Vagina (tissue), 2 donors: ENCODE measurements at regions not wholly inside any gene's neighbourhood (a gene's known extent, or its start where the extent isn't known, plus 50 kb on each side); places are given as distances from the start of the nearest gene placed in this dataset.

Experiments used
- DNase-seq, 2 donors: peaks; one replicate each; pipeline ENCODE4 v3.0.0-alpha.2; 2017; ENCODE audit errors: extremely low spot score in 2 of 2
- H3K27ac ChIP-seq: fragments of 200-600 bp; sonication (generic); one replicate; pipeline ENCODE4 v1.5.1; 2019
- H3K27me3 ChIP-seq: fragments of 200-600 bp; sonication (generic); one replicate; pipeline ENCODE4 v1.5.1; 2019
- H3K36me3 ChIP-seq, 2 donors: fragments of 200-600 bp; sonication (generic); one replicate each; pipeline ENCODE4 v1.5.1; 2017 to 2019
- H3K4me1 ChIP-seq: fragments of 200-600 bp; sonication (generic); one replicate; pipeline ENCODE4 v1.5.1; 2019
- H3K4me3 ChIP-seq, 2 donors: fragments of 200-600 bp; sonication (generic); 1 replicate in 1 of 2; 2 replicates in 1 of 2; pipeline ENCODE4 v1.5.1; 2016 to 2019
- H3K9me3 ChIP-seq: fragments of 200-600 bp; sonication (generic); one replicate; pipeline ENCODE4 v1.5.1; 2019
- CTCF ChIP-seq, 3 experiments: fragments of 450-650 bp in 2 of 3; fragments of 200-600 bp in 1 of 3; sonication (generic) in 1 of 3; IDR thresholded peaks; one replicate each; pipeline ENCODE4 v1.5.1; 2017 to 2019; ENCODE audit warnings: antibody characterized with exemption in 3 of 3, mild to moderate bottlenecking in 2 of 3, moderate library complexity in 2 of 3
- POLR2A ChIP-seq, 2 donors: fragments of 450-650 bp; IDR thresholded peaks; one replicate each; pipeline ENCODE4 v1.6.1; 2017; ENCODE audit warnings: antibody characterized with exemption in 2 of 2, mild to moderate bottlenecking in 2 of 2, moderate library complexity in 2 of 2
- POLR2AphosphoS5 ChIP-seq, 2 donors: sonication (generic); formaldehyde crosslinking; IDR thresholded peaks; one replicate each; pipeline ENCODE4 v1.9.0; 2017; ENCODE audit warnings: antibody characterized with exemption in 2 of 2, mild to moderate bottlenecking in 2 of 2, low read depth in 1 of 2; ENCODE audit not compliant: insufficient read depth in 1 of 2
- intact Hi-C: fragments of 100-400 bp; cut with DNase I; formaldehyde crosslinking; loops from one replicate; pipeline ENCODE4 v1.15.1; 2023

GRCh38 chr18:30359521-30359920, 683.0 kb downstream of the DSC3 start:
- H3K27me3 ChIP-seq = no peaks in the 10 kb centered on the region
- DNase-seq = no peak
- no peaks in the 10 kb centered on the region for H3K9me3 ChIP-seq
- no peak overlapping the region for H3K4me3 ChIP-seq
- no peak overlapping the region for H3K27ac ChIP-seq
- intact Hi-C loops = no loop called here
- no peaks in the 10 kb centered on the region for H3K36me3 ChIP-seq
- TF ChIP-seq POLR2A (IDR thresholded peaks at IDR 0.05) = no peak
- TF ChIP-seq POLR2AphosphoS5 (IDR thresholded peaks at IDR 0.05; ENCODE audit: insufficient read depth in 1 of 2, low read depth in 1 of 2) = no peak
- no peak for TF ChIP-seq CTCF (IDR thresholded peaks at IDR 0.05)
- no peaks in the 10 kb centered on the region for H3K4me1 ChIP-seq

GRCh38 chr18:30358555-30358954, 684.0 kb downstream of the DSC3 start:
- no peaks in the 10 kb centered on the region for H3K4me1 ChIP-seq
- H3K4me3 ChIP-seq = no peak overlapping the region
- intact Hi-C loops = no loop called here
- no peaks in the 10 kb centered on the region for H3K36me3 ChIP-seq
- H3K27ac ChIP-seq = no peak overlapping the region
- TF ChIP-seq CTCF (IDR thresholded peaks at IDR 0.05) (no peak), POLR2A (IDR thresholded peaks at IDR 0.05) (no peak), POLR2AphosphoS5 (IDR thresholded peaks at IDR 0.05; ENCODE audit: insufficient read depth in 1 of 2, low read depth in 1 of 2) (no peak)
- H3K27me3 ChIP-seq = no peaks in the 10 kb centered on the region
- H3K9me3 ChIP-seq = no peaks in the 10 kb centered on the region
- DNase-seq = no peak

- intact Hi-C loops = no loop called here
- no peak overlapping the region for H3K4me3 ChIP-seq
- H3K4me1 ChIP-seq = no peaks in the 10 kb centered on the region
- no peaks in the 10 kb centered on the region for H3K36me3 ChIP-seq
- no peaks in the 10 kb centered on the region for H3K27me3 ChIP-seq
- DNase-seq = no peak
- TF ChIP-seq CTCF (IDR thresholded peaks at IDR 0.05) (no peak), POLR2AphosphoS5 (IDR thresholded peaks at IDR 0.05; ENCODE audit: insufficient read depth in 1 of 2, low read depth in 1 of 2) (no peak), POLR2A (IDR thresholded peaks at IDR 0.05) (no peak)
- H3K27ac ChIP-seq = no peak overlapping the region
- no peaks in the 10 kb centered on the region for H3K9me3 ChIP-seq
These were observed 689.9 kb downstream of the DSC3 start for GRCh38 chr18:30352551-30353168.

GRCh38 chr18:30350263-30350662, 692.3 kb downstream of the DSC3 start:
- no peaks in the 10 kb centered on the region for H3K4me1 ChIP-seq
- no peak overlapping the region for H3K27ac ChIP-seq
- H3K27me3 ChIP-seq = no peaks in the 10 kb centered on the region
- H3K4me3 ChIP-seq = no peak overlapping the region
- H3K9me3 ChIP-seq = no peaks in the 10 kb centered on the region
- H3K36me3 ChIP-seq = no peaks in the 10 kb centered on the region
- no peak for DNase-seq
- intact Hi-C loops = no loop called here
- TF ChIP-seq CTCF (IDR thresholded peaks at IDR 0.05) = no peak
- TF ChIP-seq POLR2A (IDR thresholded peaks at IDR 0.05) = no peak
- TF ChIP-seq POLR2AphosphoS5 (IDR thresholded peaks at IDR 0.05; ENCODE audit: insufficient read depth in 1 of 2, low read depth in 1 of 2) = no peak

- intact Hi-C loops = no loop called here
- no peak overlapping the region for H3K27ac ChIP-seq
- no peak for DNase-seq
- H3K4me1 ChIP-seq = no peaks in the 10 kb centered on the region
- no peaks in the 10 kb centered on the region for H3K36me3 ChIP-seq
- H3K27me3 ChIP-seq = no peaks in the 10 kb centered on the region
- H3K9me3 ChIP-seq = no peaks in the 10 kb centered on the region
- H3K4me3 ChIP-seq = no peak overlapping the region
- no peak for TF ChIP-seq POLR2A (IDR thresholded peaks at IDR 0.05)
- TF ChIP-seq POLR2AphosphoS5 (IDR thresholded peaks at IDR 0.05; ENCODE audit: insufficient read depth in 1 of 2, low read depth in 1 of 2) = no peak
- TF ChIP-seq CTCF (IDR thresholded peaks at IDR 0.05) = no peak
These were observed 699.5 kb downstream of the DSC3 start for GRCh38 chr18:30343090-30343489.
